IMR-90 (cell line): ENCODE measurements at regions not wholly inside any gene's neighbourhood (a gene's known extent, or its start where the extent isn't known, plus 50 kb on each side); places are given as distances from the start of the nearest gene placed in this dataset.

Experiments
- ATAC-seq: fragments of 200-7000 bp; cut with Tn5 transposase; 2 replicates; pipeline ENCODE4 v1.9.1; 2020; ENCODE audit warnings: low read depth, mild to moderate bottlenecking, moderate library complexity
- BruUV-seq: library from RNA; stranded (reverse); fragments of 400-500 nt; replicated peaks from 2 replicates; lab custom pipeline; 2021; lab: Mats Ljungman, UMichigan
- CTCF ChIA-PET: fragments of 300-600 bp; formaldehyde crosslinking; extraction: SDS; loops from one replicate; lab custom pipeline; 2021; ENCODE audit warnings: antibody characterized with exemption; lab: Yijun Ruan, JAX
- POLR2A ChIA-PET: fragments of 300-600 bp; sonication (Branson Sonifier 250); formaldehyde crosslinking; loops from one replicate; lab custom pipeline; 2022; ENCODE audit warnings: antibody characterized with exemption; ENCODE audit not compliant: unreplicated experiment; lab: Charles Lee
- DNase-seq: peaks from one replicate; pipeline ENCODE4 v3.0.0; 2013
- H2AFZ ChIP-seq: replicated peaks from 2 replicates; pipeline ENCODE3; 2013; ENCODE audit warnings: low read length, mild to moderate bottlenecking; ENCODE audit not compliant: poor library complexity
- H2AK5ac ChIP-seq: 2 replicates; pipeline ENCODE4 v1.6.1; 2013; ENCODE audit warnings: low read depth, low read length, inconsistent platforms
- H2AK9ac ChIP-seq: replicated peaks from 2 replicates; pipeline ENCODE3; 2013; ENCODE audit warnings: mild to moderate bottlenecking, low read depth, low read length, moderate library complexity; ENCODE audit not compliant: poor library complexity
- H2BK120ac ChIP-seq: 2 replicates; pipeline ENCODE4 v1.6.1; 2013; ENCODE audit warnings: low read depth, low read length, inconsistent platforms
- H2BK15ac ChIP-seq: 3 replicates; pipeline ENCODE4 v1.6.1; 2013; ENCODE audit warnings: low read depth, low read length, inconsistent platforms
- H2BK20ac ChIP-seq: 2 replicates; pipeline ENCODE4 v1.6.1; 2013; ENCODE audit warnings: low read depth, mild to moderate bottlenecking, inconsistent platforms, low read length, moderate library complexity
- H2BK5ac ChIP-seq: 2 replicates; pipeline ENCODE4 v1.6.1; 2013; ENCODE audit warnings: mild to moderate bottlenecking, low read depth, low read length, inconsistent platforms; ENCODE audit not compliant: poor library complexity, severe bottlenecking
- H3K14ac ChIP-seq: replicated peaks from 2 replicates; pipeline ENCODE4 v1.6.1; 2013; ENCODE audit warnings: low read depth, low read length, inconsistent platforms
- H3K18ac ChIP-seq: 2 replicates; pipeline ENCODE4 v1.6.1; 2013; ENCODE audit warnings: low read depth, low read length, control low read depth
- H3K23ac ChIP-seq: 2 replicates; pipeline ENCODE4 v1.6.1; 2013; ENCODE audit warnings: low read depth, low read length, inconsistent platforms
- H3K27ac ChIP-seq: 2 replicates; pipeline ENCODE4 v1.5.1; 2013; ENCODE audit warnings: mild to moderate bottlenecking, control low read depth, low read length; ENCODE audit not compliant: insufficient read depth
- H3K27me3 ChIP-seq: 2 replicates; pipeline ENCODE4 v1.6.1; 2013; ENCODE audit warnings: low read length; ENCODE audit not compliant: control insufficient read depth, insufficient read depth
- H3K36me3 ChIP-seq: 2 replicates; pipeline ENCODE4 v1.6.1; 2013; ENCODE audit warnings: low read length, mixed read lengths; ENCODE audit not compliant: control insufficient read depth, insufficient read depth
- H3K4ac ChIP-seq: 2 replicates; pipeline ENCODE4 v1.6.1; 2013; ENCODE audit warnings: low read depth, low read length, inconsistent platforms
- H3K4me1 ChIP-seq: 2 replicates; pipeline ENCODE4 v1.6.1; 2013; ENCODE audit warnings: low read length, mixed read lengths; ENCODE audit not compliant: control insufficient read depth, insufficient read depth
- H3K4me2 ChIP-seq: 2 replicates; pipeline ENCODE4 v1.6.1; 2013; ENCODE audit warnings: low read depth, mild to moderate bottlenecking, control low read depth, low read length, moderate library complexity
- H3K4me3 ChIP-seq: 2 replicates; pipeline ENCODE4 v1.5.1; 2013; ENCODE audit warnings: low read depth, mild to moderate bottlenecking, control low read depth, low read length, moderate library complexity; ENCODE audit not compliant: insufficient read depth
- H3K56ac ChIP-seq: 2 replicates; pipeline ENCODE4 v1.6.1; 2013; ENCODE audit warnings: low read length, inconsistent platforms; ENCODE audit not compliant: insufficient read depth; ENCODE audit errors: extremely low read depth
- H3K79me1 ChIP-seq, 2 experiments: 2 replicates each; pipeline ENCODE4 v1.6.1; 2013; ENCODE audit warnings: low read length in 2 of 2, inconsistent platforms in 1 of 2, low read depth in 1 of 2
- H3K9ac ChIP-seq: 2 replicates; pipeline ENCODE4 v1.6.1; 2013; ENCODE audit warnings: low read depth, low read length, control low read depth
- H3K9me1 ChIP-seq: 2 replicates; pipeline ENCODE4 v1.6.1; 2013; ENCODE audit warnings: low read length, inconsistent platforms; ENCODE audit not compliant: insufficient read depth
- H3K9me3 ChIP-seq: 2 replicates; pipeline ENCODE4 v1.6.1; 2013; ENCODE audit warnings: low read length; ENCODE audit not compliant: control insufficient read depth, insufficient read depth
- H4K20me1 ChIP-seq: 2 replicates; pipeline ENCODE4 v1.6.1; 2013; ENCODE audit warnings: low read length, inconsistent platforms; ENCODE audit not compliant: insufficient read depth
- H4K5ac ChIP-seq: 2 replicates; pipeline ENCODE4 v1.6.1; 2013; ENCODE audit warnings: mild to moderate bottlenecking, low read depth, low read length, control low read depth
- H4K8ac ChIP-seq, 2 experiments: 2 replicates each; pipeline ENCODE4 v1.6.1; 2013; ENCODE audit warnings: low read depth in 2 of 2, low read length in 2 of 2, control low read depth in 1 of 2, inconsistent platforms in 1 of 2
- H4K91ac ChIP-seq: 2 replicates; pipeline ENCODE4 v1.6.1; 2013; ENCODE audit warnings: low read depth, low read length, inconsistent platforms; ENCODE audit not compliant: insufficient read depth
- BHLHE40 ChIP-seq: fragments of 150-350 bp; IDR thresholded peaks from 2 replicates; pipeline ENCODE4 v1.6.1; 2016; ENCODE audit warnings: mild to moderate bottlenecking, low read depth, low read length
- CEBPB ChIP-seq: IDR thresholded peaks from 2 replicates; pipeline ENCODE4 v1.6.1; 2012; ENCODE audit warnings: low read depth, low read length, improper control_type of control experiment
- CTCF ChIP-seq: conservative IDR thresholded peaks from 2 replicates; pipeline ENCODE4 v1.5.1; 2012; ENCODE audit warnings: mild to moderate bottlenecking, low read depth, low read length, improper control_type of control experiment
- ELK1 ChIP-seq: fragments of 150-350 bp; IDR thresholded peaks from 2 replicates; pipeline ENCODE4 v1.6.1; 2016; ENCODE audit warnings: low read depth, mild to moderate bottlenecking, low read length, moderate library complexity, borderline replicate concordance
- FOS ChIP-seq: fragments of 150-350 bp; IDR thresholded peaks from 2 replicates; pipeline ENCODE4 v1.6.1; 2016; ENCODE audit warnings: low read depth, low read length
- MAZ ChIP-seq: IDR thresholded peaks from 2 replicates; pipeline ENCODE4 v1.6.1; 2012; ENCODE audit warnings: low read depth, mild to moderate bottlenecking, low read length, improper control_type of control experiment, moderate library complexity, borderline replicate concordance
- POLR2A ChIP-seq: IDR thresholded peaks from 2 replicates; pipeline ENCODE4 v1.6.1; 2012; ENCODE audit warnings: mild to moderate bottlenecking, low read depth, low read length
- RCOR1 ChIP-seq: IDR thresholded peaks from 2 replicates; pipeline ENCODE4 v1.6.1; 2012; ENCODE audit warnings: mild to moderate bottlenecking, low read length, improper control_type of control experiment; ENCODE audit not compliant: insufficient replicate concordance
- RFX5 ChIP-seq: IDR thresholded peaks from 2 replicates; pipeline ENCODE4 v1.8.0; 2012; ENCODE audit warnings: low read depth, mild to moderate bottlenecking, low read length, moderate library complexity
- WGBS, 2 experiments: methylation state at CpG; one replicate each; pipeline versions ENCODE4 v1.1.5 to v1.1.7; 2013; ENCODE audit warnings: missing lambda C conversion rate in 2 of 2; ENCODE audit not compliant: insufficient read length in 1 of 2; ENCODE audit errors: extremely low coverage in 2 of 2; 5-methylcytosine and 5-hydroxymethylcytosine counted together
- dilution Hi-C: fragments of 300-500 bp; cut with HindIII; formaldehyde crosslinking; loops from one replicate; pipeline ENCODE4 v1.14.3; 2018; ENCODE audit warnings: low sequenced_read_pairs; ENCODE audit not compliant: unreplicated experiment
- in situ Hi-C: fragments of 300-500 bp; cut with MboI; formaldehyde crosslinking; loops from 3 replicates; pipeline ENCODE4 v1.14.3; 2019; ENCODE audit warnings: low sequenced_read_pairs, inconsistent platforms, mixed read lengths
- intact Hi-C: fragments of 100-400 bp; cut with micrococcal nuclease; formaldehyde crosslinking; loops from 2 replicates; pipeline ENCODE4 v1.10.0; 2022

GRCh38 chr2:118752762-118753429, 94.6 kb downstream of the EN1 start:
- no peaks in the 10 kb centered on the region for H3K9me3 ChIP-seq
- H3K36me3 ChIP-seq, result no peaks in the 10 kb centered on the region
- TF ChIP-seq BHLHE40 (no peak), CTCF (no peak), RFX5 (no peak), MAZ (no peak), ELK1 (no peak), FOS (no peak), RCOR1 (no peak), POLR2A (no peak), CEBPB (no peak)
- no peaks in the 10 kb centered on the region for H3K4me1 ChIP-seq
- H3K79me1 ChIP-seq, result no peaks in the 10 kb centered on the region
- H2BK120ac ChIP-seq, result no peak overlapping the region
- 92% methylated on average over 2 of the region's 16 CpGs; no CpG with 5 or more reads in 1 of the 2 experiments for WGBS, 2 experiments
- intact Hi-C loops, result no loop called here
- dilution Hi-C loops, result no loop called here
- no peak overlapping the region for H3K4me2 ChIP-seq
- in situ Hi-C loops, result no loop called here
- no peak overlapping the region for H3K14ac ChIP-seq
- no peaks in the 10 kb centered on the region for H3K9me1 ChIP-seq
- H2AK5ac ChIP-seq, result no peak overlapping the region
- H3K4ac ChIP-seq, result no peak overlapping the region
- H3K18ac ChIP-seq, result no peak overlapping the region
- no peak overlapping the region for H4K5ac ChIP-seq
- no peak overlapping the region for H3K56ac ChIP-seq
- no peak overlapping the region for H2AK9ac ChIP-seq
- H3K9ac ChIP-seq, result no peak overlapping the region
- H2AFZ ChIP-seq, result no peak overlapping the region
- H4K8ac ChIP-seq, result no peak overlapping the region
- H3K23ac ChIP-seq, result no peak overlapping the region
- no peak overlapping the region for H3K27ac ChIP-seq
- ChIA-PET POLR2A (no interaction called here), CTCF (no interaction called here)
- DNase-seq, result no peak
- H3K27me3 ChIP-seq, result peaks cover 5% of the 10 kb centered on the region; the same call in 1 of the 2 replicates
- no TSS peak for BruUV-seq
- no peak overlapping the region for H2BK5ac ChIP-seq
- no peaks in the 10 kb centered on the region for H4K20me1 ChIP-seq
- no peak for ATAC-seq
- no peak overlapping the region for H2BK20ac ChIP-seq
- no peak overlapping the region for H3K4me3 ChIP-seq
- H2BK15ac ChIP-seq, result no peak overlapping the region
- no peak overlapping the region for H4K91ac ChIP-seq
